Karpas-422 (cell line): ENCODE measurements at regions not wholly inside any gene's neighbourhood (a gene's known extent, or its start where the extent isn't known, plus 50 kb on each side); places are given as distances from the start of the nearest gene placed in this dataset.
A peak's percentile ranks its signal among the peaks of the same experiment; 100 is the strongest.

Experiments used
- DNase-seq: peaks from one replicate; pipeline ENCODE4 v3.0.0-alpha.2; 2015
- H2AFZ ChIP-seq: fragments of 200-600 bp; sonication (generic); 2 replicates; pipeline ENCODE4 v1.6.1; 2014; ENCODE audit warnings: antibody characterized with exemption, low read length, mixed read lengths
- H3K27ac ChIP-seq: fragments of 200-600 bp; sonication (generic); 2 replicates; pipeline ENCODE4 v1.5.1; 2014; ENCODE audit warnings: mild to moderate bottlenecking, low read length, moderate library complexity
- H3K27me3 ChIP-seq: fragments of 200-600 bp; sonication (generic); 2 replicates; pipeline ENCODE4 v1.6.1; 2014; ENCODE audit warnings: low read length, mixed read lengths
- H3K36me3 ChIP-seq: fragments of 200-600 bp; sonication (generic); 2 replicates; pipeline ENCODE4 v1.6.1; 2014; ENCODE audit warnings: low read length, mixed read lengths; ENCODE audit not compliant: insufficient read depth
- H3K4me1 ChIP-seq: fragments of 200-600 bp; sonication (generic); 2 replicates; pipeline ENCODE4 v1.6.1; 2014; ENCODE audit warnings: mild to moderate bottlenecking, low read length, mixed read lengths
- H3K4me2 ChIP-seq: fragments of 200-600 bp; sonication (generic); 2 replicates; pipeline ENCODE4 v1.6.1; 2014; ENCODE audit warnings: low read length, low read depth, mild to moderate bottlenecking; ENCODE audit not compliant: poor library complexity, severe bottlenecking
- H3K4me3 ChIP-seq: fragments of 200-600 bp; sonication (generic); 2 replicates; pipeline ENCODE4 v1.5.1; 2014; ENCODE audit warnings: mild to moderate bottlenecking, antibody characterized with exemption, low read length, mixed read lengths
- H3K79me2 ChIP-seq: fragments of 200-600 bp; sonication (generic); 2 replicates; pipeline ENCODE4 v1.6.1; 2014; ENCODE audit warnings: mild to moderate bottlenecking, low read length, mixed read lengths
- H3K9ac ChIP-seq: fragments of 200-600 bp; sonication (generic); 2 replicates; pipeline ENCODE4 v1.6.0; 2014; ENCODE audit warnings: low read length
- H3K9me2 ChIP-seq: fragments of 200-600 bp; sonication (generic), shearing (Covaris generic); replicated peaks from 2 replicates; pipeline ENCODE4 v1.6.0; 2014; ENCODE audit warnings: mild to moderate bottlenecking, low read length, moderate library complexity; ENCODE audit not compliant: insufficient read depth
- H3K9me3 ChIP-seq: fragments of 300-700, 200-600 bp; sonication (generic); 2 replicates; pipeline ENCODE4 v1.6.1; 2014; ENCODE audit warnings: low read length, mixed read lengths
- H4K20me1 ChIP-seq: fragments of 200-600 bp; sonication (generic); 2 replicates; pipeline ENCODE4 v1.6.1; 2014; ENCODE audit warnings: mild to moderate bottlenecking, antibody characterized with exemption, low read length, low read depth; ENCODE audit not compliant: insufficient read depth

DNA sequence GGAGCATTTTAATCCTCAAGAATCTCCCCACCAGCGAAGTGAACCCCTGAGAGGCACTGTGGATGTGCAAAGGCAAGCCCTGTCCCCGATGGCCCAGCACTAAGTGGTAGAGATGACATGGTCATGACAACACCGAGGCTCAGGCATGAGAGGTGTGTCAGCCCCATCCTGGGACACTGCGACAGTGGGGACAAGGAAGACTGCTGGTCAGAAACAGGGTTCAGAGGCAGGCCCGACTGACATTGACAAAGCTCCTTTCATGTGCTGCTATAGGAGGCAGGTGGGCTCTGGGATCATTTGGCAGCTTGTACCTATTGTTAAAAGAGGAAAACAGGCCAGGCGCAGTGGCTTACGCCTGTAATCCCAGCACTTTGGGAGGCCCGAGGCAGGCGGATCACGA is 54.3 kb upstream of the MYEOV start:
- Histone ChIP-seq H4K20me1 (no peaks in the 10 kb centered on the region), H3K27ac (no peak overlapping the region), H3K36me3 (no peaks in the 10 kb centered on the region), H3K9me3 (no peaks in the 10 kb centered on the region), H3K4me2 (no peak overlapping the region), H2AFZ (no peak overlapping the region), H3K4me3 (no peak overlapping the region), H3K27me3 (no peaks in the 10 kb centered on the region), H3K4me1 (no peaks in the 10 kb centered on the region), H3K79me2 (no peaks in the 10 kb centered on the region), H3K9me2 (no peaks in the 10 kb centered on the region), H3K9ac (no peak overlapping the region)
- no peak for DNase-seq

DNA sequence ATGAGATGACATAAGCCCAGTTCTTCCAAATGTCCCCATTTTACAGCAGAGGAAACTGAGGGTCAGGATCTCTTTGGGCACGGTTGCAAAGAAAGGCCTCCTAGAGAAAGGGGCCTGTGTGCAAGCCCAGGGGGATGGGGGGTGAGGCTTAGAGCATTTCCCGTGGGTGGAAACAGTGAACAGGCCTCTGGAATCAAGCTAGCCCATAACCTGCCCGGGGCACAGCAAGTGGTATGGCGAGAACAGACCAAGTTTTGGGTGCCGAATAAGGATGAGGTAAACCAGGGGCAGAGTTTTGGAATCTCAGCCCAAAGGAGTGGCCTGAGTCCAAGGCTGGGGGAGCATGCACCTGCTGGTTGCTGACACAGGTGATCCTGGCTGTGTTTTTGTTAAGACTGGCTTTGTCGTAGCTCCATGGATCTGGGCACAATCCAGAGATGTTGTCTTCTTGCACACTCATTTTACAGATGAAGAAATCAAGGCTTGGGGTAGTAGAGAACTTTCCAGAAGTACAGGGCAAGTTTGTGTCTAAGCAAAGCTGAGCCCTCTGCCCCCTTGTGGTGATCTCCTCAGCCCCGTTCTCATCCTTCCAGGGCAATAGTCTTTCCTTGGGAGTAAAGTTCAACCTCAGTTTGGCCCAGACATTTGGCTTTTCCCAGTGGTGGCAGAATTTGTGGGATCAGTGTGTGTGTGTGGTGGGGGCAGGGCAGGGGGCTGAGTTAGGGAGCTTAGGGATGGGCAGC is 53.5 kb upstream of the MYEOV start:
- peak; percentile 63 for DNase-seq
- Histone ChIP-seq H3K9me3 (no peaks in the 10 kb centered on the region), H3K36me3 (no peaks in the 10 kb centered on the region), H2AFZ (no peak overlapping the region), H3K4me3 (no peak overlapping the region), H3K27me3 (no peaks in the 10 kb centered on the region), H3K4me1 (no peaks in the 10 kb centered on the region), H4K20me1 (no peaks in the 10 kb centered on the region), H3K9me2 (no peaks in the 10 kb centered on the region), H3K27ac (no peak overlapping the region), H3K4me2 (no peak overlapping the region), H3K9ac (no peak overlapping the region), H3K79me2 (no peaks in the 10 kb centered on the region)

GRCh38 chr11:69241075-69241740 is 52.7 kb upstream of the MYEOV start:
- Histone ChIP-seq H2AFZ (no peak overlapping the region), H3K27me3 (no peaks in the 10 kb centered on the region), H4K20me1 (no peaks in the 10 kb centered on the region), H3K9me3 (no peaks in the 10 kb centered on the region), H3K4me3 (no peak overlapping the region), H3K36me3 (no peaks in the 10 kb centered on the region), H3K79me2 (no peaks in the 10 kb centered on the region), H3K4me1 (no peaks in the 10 kb centered on the region), H3K4me2 (no peak overlapping the region), H3K27ac (no peak overlapping the region), H3K9ac (no peak overlapping the region), H3K9me2 (no peaks in the 10 kb centered on the region)
- DNase-seq = no peak

- Histone ChIP-seq H3K9me2 (no peaks in the 10 kb centered on the region), H3K79me2 (no peaks in the 10 kb centered on the region), H3K4me1 (no peaks in the 10 kb centered on the region), H3K9me3 (no peaks in the 10 kb centered on the region), H3K4me3 (no peak overlapping the region), H4K20me1 (no peaks in the 10 kb centered on the region), H3K27ac (no peak overlapping the region), H2AFZ (no peak overlapping the region), H3K4me2 (no peak overlapping the region), H3K27me3 (no peaks in the 10 kb centered on the region), H3K36me3 (no peaks in the 10 kb centered on the region), H3K9ac (no peak overlapping the region)
- no peak for DNase-seq
These were observed 52.1 kb upstream of the MYEOV start for GRCh38 chr11:69241844-69242243.

DNA sequence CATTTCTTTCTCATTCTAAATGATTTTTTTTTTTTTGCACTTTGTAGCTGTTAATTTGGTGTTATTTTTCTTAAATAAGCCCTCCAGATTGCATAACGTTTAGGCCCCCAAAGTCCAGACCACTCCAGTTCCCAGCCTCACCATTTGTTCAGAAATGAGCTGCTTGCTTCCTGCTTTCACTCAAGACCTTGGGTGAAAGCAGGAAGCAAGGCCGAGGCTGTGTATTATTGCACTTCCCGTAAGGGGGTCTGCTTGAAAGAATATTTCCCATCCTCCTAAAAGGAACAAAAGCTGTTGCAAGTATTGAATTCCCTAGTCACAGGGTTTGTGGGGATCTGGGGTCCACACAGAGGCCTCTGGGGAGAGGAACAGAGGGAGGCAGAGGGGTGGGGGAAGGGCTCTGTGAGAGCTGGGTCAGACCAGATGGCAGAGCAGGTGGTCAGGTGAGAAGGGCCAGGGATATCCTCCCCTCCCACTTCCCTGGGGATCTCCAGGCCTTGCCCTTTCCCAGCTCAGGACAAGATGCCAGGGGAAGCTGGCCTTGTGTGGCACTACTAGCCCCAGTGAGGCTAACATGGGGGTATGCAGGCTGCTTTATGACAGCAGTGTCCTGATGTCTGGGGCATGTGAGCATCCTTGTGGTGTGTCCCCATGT is 51.6 kb upstream of the MYEOV start:
- Histone ChIP-seq H3K36me3 (no peaks in the 10 kb centered on the region), H3K4me1 (no peaks in the 10 kb centered on the region), H3K27me3 (no peaks in the 10 kb centered on the region), H3K79me2 (no peaks in the 10 kb centered on the region), H3K4me2 (no peak overlapping the region), H3K9ac (no peak overlapping the region), H3K27ac (no peak overlapping the region), H3K4me3 (no peak overlapping the region), H2AFZ (no peak overlapping the region), H3K9me3 (no peaks in the 10 kb centered on the region), H3K9me2 (no peaks in the 10 kb centered on the region), H4K20me1 (no peaks in the 10 kb centered on the region)
- DNase-seq = no peak

DNA sequence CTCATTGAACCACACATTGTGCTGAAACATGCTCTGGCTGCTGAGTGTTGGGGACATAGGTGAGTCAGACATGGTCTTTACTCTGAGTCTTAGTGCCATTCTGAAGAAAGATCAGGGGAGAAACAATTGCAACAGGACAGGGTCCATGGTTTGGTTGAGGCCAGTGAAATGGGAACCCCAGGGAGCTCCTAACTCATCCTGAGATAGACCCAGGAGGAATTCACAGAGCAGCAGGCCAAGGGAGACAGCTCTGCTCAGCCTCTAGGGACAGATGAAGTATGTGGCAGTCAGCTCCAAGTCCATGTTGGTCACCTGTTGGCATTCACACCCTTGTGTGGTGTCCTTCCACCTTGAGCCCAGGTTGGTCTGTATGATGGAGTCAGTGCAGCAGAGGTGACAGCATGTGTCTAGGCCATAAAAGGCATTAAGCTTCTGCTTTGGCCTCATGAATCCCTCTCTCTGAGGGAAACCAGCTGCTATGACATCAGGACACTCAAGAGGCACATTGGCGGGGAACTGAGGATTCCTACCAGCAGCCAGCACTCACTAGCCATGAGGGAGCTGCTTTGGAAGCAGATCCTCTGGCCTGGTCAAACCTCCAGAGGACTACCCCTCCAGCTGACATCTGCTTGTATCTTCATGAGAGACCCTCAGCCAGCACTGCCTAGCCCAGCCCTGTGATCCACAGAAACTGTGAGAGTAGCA is 50.3 kb upstream of the MYEOV start:
- Histone ChIP-seq H4K20me1 (no peaks in the 10 kb centered on the region), H3K9me2 (no peaks in the 10 kb centered on the region), H3K27me3 (no peaks in the 10 kb centered on the region), H3K9me3 (no peaks in the 10 kb centered on the region), H3K79me2 (no peaks in the 10 kb centered on the region), H3K4me1 (no peaks in the 10 kb centered on the region), H3K4me2 (no peak overlapping the region), H3K9ac (no peak overlapping the region), H3K4me3 (no peak overlapping the region), H2AFZ (no peak overlapping the region), H3K36me3 (no peaks in the 10 kb centered on the region), H3K27ac (no peak overlapping the region)
- no peak for DNase-seq
